CD14-positive monocyte (primary cell): ENCODE measurements at regions not wholly inside any gene's neighbourhood (a gene's known extent, or its start where the extent isn't known, plus 50 kb on each side); places are given as distances from the start of the nearest gene placed in this dataset.

Experiments used
- DNase-seq, 3 donors: peaks; one replicate each; pipeline ENCODE4 v3.0.0-alpha.2; 2011 to 2022
- H2AFZ ChIP-seq: 2 replicates; pipeline ENCODE4 v1.6.0; 2012; ENCODE audit warnings: mild to moderate bottlenecking, low read depth, low read length, inconsistent platforms; ENCODE audit not compliant: insufficient read depth, poor library complexity, severe bottlenecking
- H3K27ac ChIP-seq, 2 donors: 1 replicate in 1 of 2; 2 replicates in 1 of 2; pipeline ENCODE4 v1.5.1; 2012 to 2013; ENCODE audit warnings: low read length in 2 of 2, control low read depth in 1 of 2, inconsistent platforms in 1 of 2, low read depth in 1 of 2, mild to moderate bottlenecking in 1 of 2
- H3K27me3 ChIP-seq, 2 donors: one replicate each; pipeline versions ENCODE4 v1.6.0 to v1.6.1; 2011 to 2013; ENCODE audit warnings: low read length in 2 of 2; ENCODE audit not compliant: control insufficient read depth in 2 of 2, insufficient read depth in 2 of 2
- H3K36me3 ChIP-seq, 2 donors: replicated peaks in 1 of 2; 1 replicate in 1 of 2; 2 replicates in 1 of 2; pipeline versions ENCODE4 v1.5.1 to v1.6.1; 2012 to 2013; ENCODE audit warnings: low read length in 2 of 2, control low read depth in 1 of 2, inconsistent platforms in 1 of 2, mild to moderate bottlenecking in 1 of 2; ENCODE audit not compliant: insufficient read depth in 2 of 2, control insufficient read depth in 1 of 2
- H3K4me1 ChIP-seq, 2 donors: 1 replicate in 1 of 2; 2 replicates in 1 of 2; pipeline versions ENCODE4 v1.5.1 to v1.6.1; 2012 to 2013; ENCODE audit warnings: low read length in 2 of 2, control low read depth in 1 of 2, inconsistent platforms in 1 of 2, mild to moderate bottlenecking in 1 of 2, moderate library complexity in 1 of 2; ENCODE audit not compliant: insufficient read depth in 2 of 2, control insufficient read depth in 1 of 2
- H3K4me2 ChIP-seq: replicated peaks from 2 replicates; pipeline ENCODE3; 2012; ENCODE audit warnings: low read length, moderate library complexity, mild to moderate bottlenecking; ENCODE audit not compliant: poor library complexity, severe bottlenecking; ENCODE audit errors: extremely low read depth
- H3K4me3 ChIP-seq, 3 experiments: fragments of 200-600 bp in 1 of 3; sonication (generic) in 1 of 3; replicated peaks in 1 of 3; 1 replicate in 2 of 3; 2 replicates in 1 of 3; pipeline ENCODE4 v1.5.1; 2011 to 2013; ENCODE audit warnings: low read length in 3 of 3, mild to moderate bottlenecking in 3 of 3, control low read depth in 2 of 3, low read depth in 2 of 3, inconsistent platforms in 1 of 3, moderate library complexity in 1 of 3
- H3K79me2 ChIP-seq: 2 replicates; pipeline ENCODE4 v1.6.0; 2012; ENCODE audit warnings: mild to moderate bottlenecking, control low read depth, inconsistent platforms, low read length, moderate library complexity; ENCODE audit not compliant: insufficient read depth
- H3K9ac ChIP-seq: 2 replicates; pipeline ENCODE4 v1.6.0; 2017; ENCODE audit warnings: low read length, mild to moderate bottlenecking; ENCODE audit not compliant: insufficient read depth, poor library complexity, severe bottlenecking
- H3K9me3 ChIP-seq, 2 donors: replicated peaks in 1 of 2; 1 replicate in 1 of 2; 2 replicates in 1 of 2; pipeline versions ENCODE4 v1.5.1 to v1.6.1; 2012 to 2013; ENCODE audit warnings: low read length in 2 of 2, control low read depth in 1 of 2; ENCODE audit not compliant: control insufficient read depth in 1 of 2, insufficient read depth in 1 of 2
- H4K20me1 ChIP-seq: 2 replicates; pipeline ENCODE4 v1.6.0; 2012; ENCODE audit warnings: mild to moderate bottlenecking, low read length, control low read depth, moderate library complexity; ENCODE audit not compliant: insufficient read depth
- H3K27ac Mint-ChIP-seq, 7 donors: one replicate each; pipeline ENCODE4 v1.8.0; 2020; ENCODE audit warnings: mild to moderate bottlenecking in 7 of 7, mixed read lengths in 7 of 7, moderate library complexity in 6 of 7, inconsistent platforms in 2 of 7
- H3K27me3 Mint-ChIP-seq, 3 donors: one replicate each; pipeline ENCODE4 v1.8.0; 2021 to 2022; ENCODE audit warnings: low read depth in 3 of 3, mild to moderate bottlenecking in 3 of 3, mixed read lengths in 3 of 3, moderate library complexity in 3 of 3, inconsistent platforms in 1 of 3
- H3K36me3 Mint-ChIP-seq, 2 donors: one replicate each; pipeline ENCODE4 v1.8.0; 2020; ENCODE audit warnings: mixed read lengths in 2 of 2, inconsistent platforms in 1 of 2, mild to moderate bottlenecking in 1 of 2
- H3K4me1 Mint-ChIP-seq: one replicate; pipeline ENCODE4 v1.8.0; 2020; ENCODE audit warnings: mild to moderate bottlenecking, mixed read lengths
- H3K4me3 Mint-ChIP-seq, 2 donors: one replicate each; pipeline ENCODE4 v1.8.0; 2020; ENCODE audit warnings: mild to moderate bottlenecking in 2 of 2, mixed read lengths in 2 of 2, moderate library complexity in 1 of 2
- H3K9me3 Mint-ChIP-seq, 7 donors: one replicate each; pipeline ENCODE4 v1.8.0; 2020 to 2022; ENCODE audit warnings: mixed read lengths in 7 of 7, mild to moderate bottlenecking in 6 of 7, moderate library complexity in 6 of 7, inconsistent platforms in 2 of 7
- CTCF ChIP-seq: fragments of 200-600 bp; IDR thresholded peaks from one replicate; pipeline ENCODE4 v1.8.0; 2022; ENCODE audit warnings: antibody characterized with exemption, mild to moderate bottlenecking
- WGBS: methylation state at CpG from one replicate; pipeline ENCODE4 v1.1.5; 2013; ENCODE audit warnings: missing lambda C conversion rate; ENCODE audit not compliant: insufficient coverage; 5-methylcytosine and 5-hydroxymethylcytosine counted together
- intact Hi-C, 2 donors: fragments of 100-400 bp; cut with micrococcal nuclease; formaldehyde crosslinking; loops; one replicate each; pipeline versions ENCODE4 v1.15.0 to v1.15.1; 2023

GRCh38 chr6:153852481-153852880, 186.6 kb upstream of the OPRM1 start:
- no peak overlapping the region for H3K27ac Mint-ChIP-seq
- Histone ChIP-seq H4K20me1 (no peaks in the 10 kb centered on the region), H3K36me3 (no peaks in the 10 kb centered on the region), H3K9me3 (peaks cover 8 to 18% of the 10 kb centered on the region in 2 donors), H3K27me3 (no peaks in the 10 kb centered on the region), H3K79me2 (no peaks in the 10 kb centered on the region), H3K9ac (no peak overlapping the region), H3K4me1 (no peaks in the 10 kb centered on the region), H3K27ac (no peak overlapping the region), H2AFZ (no peak overlapping the region), H3K4me3 (no peak overlapping the region), H3K4me2 (no peak overlapping the region)
- no peaks in the 10 kb centered on the region for H3K4me1 Mint-ChIP-seq
- intact Hi-C loops, result no loop called here
- H3K27me3 Mint-ChIP-seq, result no peaks in the 10 kb centered on the region
- DNase-seq, result no peak
- H3K4me3 Mint-ChIP-seq, result no peak overlapping the region
- 60% methylated on average over 1 of the region's 2 CpGs for WGBS
- peaks cover 8 to 19% (median 16%) of the 10 kb centered on the region in 7 donors for H3K9me3 Mint-ChIP-seq
- TF ChIP-seq CTCF, result no peak
- H3K36me3 Mint-ChIP-seq, result no peaks in the 10 kb centered on the region

- no peak overlapping the region for H3K4me3 Mint-ChIP-seq
- no peaks in the 10 kb centered on the region for H3K79me2 ChIP-seq
- H3K9me3 Mint-ChIP-seq, result peaks cover 8 to 17% (median 14%) of the 10 kb centered on the region in 7 donors
- no peak overlapping the region for H3K4me3 ChIP-seq
- DNase-seq, result no peak
- no peaks in the 10 kb centered on the region for H4K20me1 ChIP-seq
- H3K4me1 ChIP-seq, result no peaks in the 10 kb centered on the region
- H2AFZ ChIP-seq, result no peak overlapping the region
- H3K9ac ChIP-seq, result no peak overlapping the region
- no peak overlapping the region for H3K27ac Mint-ChIP-seq
- no peak overlapping the region for H3K27ac ChIP-seq
- H3K36me3 ChIP-seq, result no peaks in the 10 kb centered on the region
- H3K9me3 ChIP-seq, result peaks cover 8 to 14% of the 10 kb centered on the region in 2 donors
- intact Hi-C loops, result no loop called here
- H3K27me3 Mint-ChIP-seq, result no peaks in the 10 kb centered on the region
- TF ChIP-seq CTCF, result no peak
- 100% methylated on average over 1 of the region's 3 CpGs for WGBS
- no peaks in the 10 kb centered on the region for H3K36me3 Mint-ChIP-seq
- no peaks in the 10 kb centered on the region for H3K27me3 ChIP-seq
- H3K4me1 Mint-ChIP-seq, result no peaks in the 10 kb centered on the region
- no peak overlapping the region for H3K4me2 ChIP-seq
These were observed 187.0 kb upstream of the OPRM1 start for GRCh38 chr6:153852034-153852433.
